ENCODE measurements at regions not wholly inside any gene's neighbourhood (a gene's known extent, or its start where the extent isn't known, plus 50 kb on each side); places are given as distances from the start of the nearest gene placed in this dataset.
"Not testable (repeated sequence)": the region's sequence is repeated elsewhere in the genome, so short reads cannot be mapped to it uniquely, and the experiment has no call there.

DNA sequence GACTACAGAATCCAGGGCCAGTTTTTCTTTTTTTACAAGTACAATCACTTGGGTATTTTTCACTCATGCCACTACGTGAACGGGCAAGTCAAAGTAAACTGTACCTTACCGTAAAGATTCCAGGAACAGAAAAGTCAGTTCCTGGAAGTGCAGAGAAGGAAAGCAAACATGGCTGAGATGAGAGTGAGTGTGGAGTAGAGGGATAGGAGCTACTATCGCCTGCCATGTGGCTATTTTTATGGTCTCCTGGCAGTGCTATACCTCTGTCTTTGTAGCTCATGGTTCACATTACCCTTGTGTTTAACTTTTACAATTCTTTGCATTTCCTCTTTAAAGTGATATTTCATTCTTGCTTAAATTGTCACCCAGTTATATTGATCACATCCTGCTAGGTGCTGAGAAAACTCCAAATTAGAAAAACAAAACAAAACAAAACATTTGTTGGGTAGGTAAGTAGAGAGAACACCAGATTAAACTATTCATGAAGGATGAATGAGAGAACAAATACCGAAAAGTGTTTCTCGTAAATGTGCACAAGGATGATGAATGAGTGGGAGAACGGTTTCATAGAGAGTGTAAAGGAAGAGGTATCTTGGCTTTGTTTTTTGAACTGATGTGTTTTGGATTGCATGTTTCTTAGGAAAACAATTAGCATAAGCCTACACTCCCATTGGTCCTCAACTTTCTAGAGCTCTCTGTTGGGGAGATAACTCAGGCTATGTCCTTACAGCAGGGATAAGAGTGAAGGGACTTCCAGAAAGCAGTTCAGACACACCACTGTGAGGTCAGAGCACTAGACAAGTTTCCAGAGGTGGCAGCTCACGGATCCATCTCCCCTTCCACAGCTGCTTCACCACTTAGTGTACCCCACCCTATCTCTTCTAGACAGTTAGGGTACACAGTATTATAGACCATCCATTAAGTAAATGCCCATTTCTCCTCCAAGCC lies 163.7 kb downstream of the IPO8 start:
- H3K27me3 ChIP-seq (ENCODE audit: low read depth, low read length), result no peaks in the 10 kb centered on the region
- no peak for TF ChIP-seq CTCF (IDR thresholded peaks at IDR 0.05; ENCODE audit: low read depth, low read length)
- TF ChIP-seq EZH2phosphoT487 (IDR thresholded peaks at IDR 0.05; ENCODE audit: low read depth), result no peak
- H4K20me1 ChIP-seq (ENCODE audit: insufficient read depth, low read length), result no peaks in the 10 kb centered on the region
- no peaks in the 10 kb centered on the region for H3K79me2 ChIP-seq (ENCODE audit: low read length)
- H3K9me3 ChIP-seq (ENCODE audit: insufficient read depth, low read length), result no peaks in the 10 kb centered on the region
- no peak overlapping the region for H3K4me2 ChIP-seq (ENCODE audit: low read length)
- H3K9ac ChIP-seq (ENCODE audit: low read length), result no peak overlapping the region
- H3K4me1 ChIP-seq (ENCODE audit: low read length), result no peaks in the 10 kb centered on the region
- no peak overlapping the region for H3K27ac ChIP-seq (ENCODE audit: low read length)
- H3K4me3 ChIP-seq (ENCODE audit: low read length), result no peak overlapping the region
- H3K36me3 ChIP-seq (replicated peaks; ENCODE audit: low read depth, low read length), result no peaks in the 10 kb centered on the region
- H2AFZ ChIP-seq (ENCODE audit: low read depth, low read length), result no peak overlapping the region

DNA sequence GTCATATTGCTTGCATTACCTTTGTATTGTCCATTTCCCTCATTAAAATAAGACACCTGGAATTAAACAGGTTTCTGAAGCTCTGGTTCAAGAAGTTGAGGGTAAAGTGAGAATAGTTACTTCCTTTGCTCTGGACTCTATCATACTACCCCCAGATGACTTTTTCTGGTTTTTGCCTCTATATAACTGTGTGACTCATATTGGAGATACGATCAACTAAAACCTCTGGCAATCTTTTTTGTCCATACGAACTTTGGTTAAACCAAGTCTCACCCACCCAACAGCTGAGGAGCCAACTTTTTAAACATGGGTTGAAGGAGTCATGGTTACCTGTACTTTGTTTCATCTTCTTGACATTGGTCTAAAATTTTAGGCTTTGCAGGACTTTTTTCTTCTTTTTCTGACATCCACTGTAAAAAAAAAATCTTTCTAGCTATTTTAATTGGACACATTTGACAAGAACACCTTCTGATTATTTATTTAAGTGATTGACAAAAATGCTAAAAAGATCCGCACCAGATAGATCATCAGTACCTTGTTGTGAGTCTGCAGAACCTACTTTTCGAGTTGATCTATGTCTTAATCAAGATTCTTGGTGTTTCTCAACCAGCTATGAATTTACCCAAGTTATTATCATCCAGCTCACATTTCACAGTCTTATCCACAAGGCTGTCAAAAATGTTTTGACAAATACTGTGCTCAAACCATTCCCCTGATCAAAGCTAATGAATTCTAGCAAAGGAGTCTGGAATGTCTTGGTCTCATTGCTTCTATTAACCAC lies 166.0 kb downstream of the IPO8 start:
- H3K9ac ChIP-seq (ENCODE audit: low read length), result no peak overlapping the region

GRCh38 chr12:30525171-30525570 lies 170.5 kb downstream of the IPO8 start:
- Histone ChIP-seq H4K20me1 (ENCODE audit: insufficient read depth, low read length) (no peaks in the 10 kb centered on the region), H3K4me1 (ENCODE audit: low read length) (no peaks in the 10 kb centered on the region), H3K27me3 (ENCODE audit: low read depth, low read length) (no peaks in the 10 kb centered on the region), H3K9me3 (ENCODE audit: insufficient read depth, low read length) (no peaks in the 10 kb centered on the region), H3K27ac (ENCODE audit: low read length) (no peak overlapping the region), H3K4me2 (ENCODE audit: low read length) (no peak overlapping the region), H3K36me3 (replicated peaks; ENCODE audit: low read depth, low read length) (no peaks in the 10 kb centered on the region), H3K9ac (ENCODE audit: low read length) (no peak overlapping the region), H3K79me2 (ENCODE audit: low read length) (no peaks in the 10 kb centered on the region), H2AFZ (ENCODE audit: low read depth, low read length) (no peak overlapping the region), H3K4me3 (ENCODE audit: low read length) (no peak overlapping the region)
- no peak for TF ChIP-seq EZH2phosphoT487 (IDR thresholded peaks at IDR 0.05; ENCODE audit: low read depth)
- no peak for TF ChIP-seq CTCF (IDR thresholded peaks at IDR 0.05; ENCODE audit: low read depth, low read length)

More for the DNA sequence above, 166.0 kb downstream of the IPO8 start:
- H4K20me1 ChIP-seq (ENCODE audit: insufficient read depth, low read length), result no peaks in the 10 kb centered on the region
- no peak for TF ChIP-seq CTCF (IDR thresholded peaks at IDR 0.05; ENCODE audit: low read depth, low read length)
- no peak for TF ChIP-seq EZH2phosphoT487 (IDR thresholded peaks at IDR 0.05; ENCODE audit: low read depth)
- H3K4me2 ChIP-seq (ENCODE audit: low read length), result no peak overlapping the region
- H3K36me3 ChIP-seq (replicated peaks; ENCODE audit: low read depth, low read length), result no peaks in the 10 kb centered on the region
- no peaks in the 10 kb centered on the region for H3K4me1 ChIP-seq (ENCODE audit: low read length)
- H3K79me2 ChIP-seq (ENCODE audit: low read length), result no peaks in the 10 kb centered on the region
- no peak overlapping the region for H3K4me3 ChIP-seq (ENCODE audit: low read length)
- no peaks in the 10 kb centered on the region for H3K9me3 ChIP-seq (ENCODE audit: insufficient read depth, low read length)
- H3K27me3 ChIP-seq (ENCODE audit: low read depth, low read length), result no peaks in the 10 kb centered on the region
- no peak overlapping the region for H2AFZ ChIP-seq (ENCODE audit: low read depth, low read length)
- H3K27ac ChIP-seq (ENCODE audit: low read length), result no peak overlapping the region

- not testable (repeated sequence) for H3K4me1 ChIP-seq (ENCODE audit: low read length); H3K36me3 ChIP-seq (replicated peaks; ENCODE audit: low read depth, low read length); H2AFZ ChIP-seq (ENCODE audit: low read depth, low read length); H3K4me3 ChIP-seq (ENCODE audit: low read length); H3K27me3 ChIP-seq (ENCODE audit: low read depth, low read length); H4K20me1 ChIP-seq (ENCODE audit: insufficient read depth, low read length); H3K4me2 ChIP-seq (ENCODE audit: low read length); H3K79me2 ChIP-seq (ENCODE audit: low read length); H3K9ac ChIP-seq (ENCODE audit: low read length); H3K9me3 ChIP-seq (ENCODE audit: insufficient read depth, low read length); H3K27ac ChIP-seq (ENCODE audit: low read length)
These were observed 175.4 kb downstream of the IPO8 start for GRCh38 chr12:30520285-30520684.

Data from OCI-LY3 (cell line).